Body of pancreas (tissue), 4 donors: ENCODE measurements at regions not wholly inside any gene's neighbourhood (a gene's known extent, or its start where the extent isn't known, plus 50 kb on each side); places are given as distances from the start of the nearest gene placed in this dataset.

Experiments
- CTCF ChIP-seq, 7 experiments: fragments of 450-650 bp in 4 of 7; fragments of 200-600 bp in 3 of 7; sonication (generic) in 3 of 7; IDR thresholded peaks; one replicate each; pipeline ENCODE4 v1.5.1; 2016 to 2019; ENCODE audit warnings: antibody characterized with exemption in 7 of 7
- POLR2A ChIP-seq, 3 donors: fragments of 450-650 bp; IDR thresholded peaks; one replicate each; pipeline ENCODE4 v1.6.1; 2016; ENCODE audit warnings: antibody characterized with exemption in 3 of 3, mild to moderate bottlenecking in 2 of 3

GRCh38 chr7:417973-418601 lies 101.6 kb downstream of the PDGFA start:
- TF ChIP-seq CTCF (IDR thresholded peaks at IDR 0.05) (no peak), POLR2A (IDR thresholded peaks at IDR 0.05) (no peak)
